ENCODE measurements at regions not wholly inside any gene's neighbourhood (a gene's known extent, or its start where the extent isn't known, plus 50 kb on each side); places are given as distances from the start of the nearest gene placed in this dataset.

DNA sequence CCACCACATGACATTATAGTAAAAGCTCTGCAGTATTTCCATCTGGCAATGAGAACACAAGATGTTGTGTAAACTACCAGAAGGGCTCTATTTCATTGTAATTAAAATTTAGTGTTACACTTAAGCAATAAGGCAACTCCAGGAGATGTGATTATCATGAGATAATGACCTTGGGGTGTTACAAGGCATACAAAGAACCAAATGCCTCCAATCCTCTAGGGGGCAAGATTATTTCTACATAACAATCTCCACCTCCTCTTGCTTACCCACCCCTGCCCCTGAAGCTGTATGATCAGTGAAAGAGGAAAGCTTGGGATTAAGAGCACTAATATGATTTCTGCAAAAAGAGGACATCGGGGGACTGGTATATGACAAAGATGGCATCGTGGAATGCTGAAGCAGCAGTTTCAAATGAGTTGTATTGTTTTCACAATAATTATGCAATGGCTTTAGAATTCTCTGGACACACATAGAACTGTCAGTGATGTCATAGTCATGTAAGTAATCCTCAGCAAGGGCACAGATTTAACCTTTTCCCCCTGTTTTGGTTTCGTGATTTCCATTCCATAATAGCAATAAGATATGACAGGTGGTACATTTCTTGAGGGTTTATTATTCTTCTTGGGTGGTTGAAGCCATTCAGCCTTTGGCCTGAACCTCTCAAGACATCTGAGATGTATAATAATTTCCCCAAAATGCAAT is 295.3 kb downstream of the MZT1 start:
- Histone ChIP-seq H3K79me2 (ENCODE audit: low read depth) (no peaks in the 10 kb centered on the region), H3K4me1 (no peaks in the 10 kb centered on the region), H3K36me3 (no peaks in the 10 kb centered on the region), H3K27me3 (no peaks in the 10 kb centered on the region), H3K9me3 (ENCODE audit: low read depth) (no peaks in the 10 kb centered on the region), H3F3A (ENCODE audit: low read depth) (no peaks in the 10 kb centered on the region), H3K27ac (no peak overlapping the region), H2AFZ (replicated peaks) (no peak overlapping the region), H3K9ac (no peak overlapping the region), H4K20me1 (ENCODE audit: low read depth) (no peaks in the 10 kb centered on the region), H3K4me2 (no peak overlapping the region), H3K4me3 (no peak overlapping the region)
- Mint-ChIP-seq H3K27me3 (ENCODE audit: insufficient read depth, low read depth) (no peaks in the 10 kb centered on the region), H3K4me1 (no peaks in the 10 kb centered on the region), H3K9me3 (no peaks in the 10 kb centered on the region), H3K27ac (no peak overlapping the region), H3K4me3 (no peak overlapping the region), H3K36me3 (no peaks in the 10 kb centered on the region)
- no peak for DNase-seq (ENCODE audit: low spot score)
- TF ChIP-seq EZH2phosphoT487 (IDR thresholded peaks at IDR 0.05) (no peak), EZH2 (IDR thresholded peaks at IDR 0.05) (no peak)
- TF ChIP-seq, protein P1, sequence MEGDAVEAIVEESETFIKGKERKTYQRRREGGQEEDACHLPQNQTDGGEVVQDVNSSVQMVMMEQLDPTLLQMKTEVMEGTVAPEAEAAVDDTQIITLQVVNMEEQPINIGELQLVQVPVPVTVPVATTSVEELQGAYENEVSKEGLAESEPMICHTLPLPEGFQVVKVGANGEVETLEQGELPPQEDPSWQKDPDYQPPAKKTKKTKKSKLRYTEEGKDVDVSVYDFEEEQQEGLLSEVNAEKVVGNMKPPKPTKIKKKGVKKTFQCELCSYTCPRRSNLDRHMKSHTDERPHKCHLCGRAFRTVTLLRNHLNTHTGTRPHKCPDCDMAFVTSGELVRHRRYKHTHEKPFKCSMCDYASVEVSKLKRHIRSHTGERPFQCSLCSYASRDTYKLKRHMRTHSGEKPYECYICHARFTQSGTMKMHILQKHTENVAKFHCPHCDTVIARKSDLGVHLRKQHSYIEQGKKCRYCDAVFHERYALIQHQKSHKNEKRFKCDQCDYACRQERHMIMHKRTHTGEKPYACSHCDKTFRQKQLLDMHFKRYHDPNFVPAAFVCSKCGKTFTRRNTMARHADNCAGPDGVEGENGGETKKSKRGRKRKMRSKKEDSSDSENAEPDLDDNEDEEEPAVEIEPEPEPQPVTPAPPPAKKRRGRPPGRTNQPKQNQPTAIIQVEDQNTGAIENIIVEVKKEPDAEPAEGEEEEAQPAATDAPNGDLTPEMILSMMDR (IDR thresholded peaks at IDR 0.05), result no peak

DNA sequence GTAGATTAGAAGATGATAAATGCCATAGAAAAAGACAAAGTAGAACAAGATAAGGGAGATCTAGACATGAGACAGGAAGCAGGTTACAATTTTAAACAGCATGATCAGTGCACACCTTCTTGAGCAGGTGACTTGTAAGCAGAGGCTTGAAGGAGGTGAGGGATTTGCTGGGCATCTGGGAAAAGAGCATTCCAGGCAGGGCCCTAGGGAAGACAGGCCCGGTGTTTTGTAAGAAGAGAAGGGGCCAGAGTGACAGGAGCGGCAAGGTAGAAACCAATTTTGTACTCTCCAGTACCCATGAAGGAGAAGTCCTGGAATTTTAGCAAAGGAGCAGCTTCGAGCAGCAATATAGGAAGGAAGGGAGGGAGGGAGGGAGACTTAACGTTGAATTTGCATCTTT is 296.5 kb downstream of the MZT1 start:
- H3K9me3 Mint-ChIP-seq, result no peaks in the 10 kb centered on the region

DNA sequence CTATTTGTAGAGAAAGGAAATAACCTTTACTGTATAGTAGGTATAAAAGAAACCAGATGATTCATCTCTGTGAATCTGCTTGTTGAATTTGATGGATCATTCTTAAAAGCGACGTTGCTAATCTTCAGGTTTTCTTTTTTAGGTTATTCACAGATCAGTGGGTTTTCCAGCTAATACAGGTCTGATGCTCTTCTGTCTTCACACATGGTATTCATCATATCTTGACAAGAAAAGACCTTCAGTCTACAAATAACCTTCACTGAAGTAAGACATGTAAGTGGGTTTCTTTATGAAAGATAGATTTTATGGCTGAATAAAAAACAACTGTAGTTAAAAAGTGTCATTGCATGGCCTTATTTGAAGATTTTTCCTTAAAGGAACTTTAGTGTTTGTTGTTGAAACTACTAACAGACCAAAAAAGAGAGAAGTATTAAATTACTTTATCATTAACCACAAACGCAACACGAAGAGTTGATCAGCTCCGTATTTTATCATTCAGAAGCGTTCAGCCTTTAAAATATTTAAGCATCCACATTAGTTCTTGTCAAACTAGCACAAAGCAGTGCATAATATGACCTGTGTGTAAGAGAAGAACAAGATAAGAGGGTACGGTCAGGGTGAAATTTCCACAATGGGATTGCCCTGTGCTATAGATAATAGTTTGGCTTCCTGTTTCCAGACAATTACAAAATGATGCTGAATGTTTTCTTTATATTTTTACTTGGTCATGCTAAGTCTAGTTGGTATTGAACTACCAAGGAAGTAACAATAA is 299.5 kb downstream of the MZT1 start:
- no peak for TF ChIP-seq EZH2phosphoT487 (IDR thresholded peaks at IDR 0.05)
- Mint-ChIP-seq H3K27me3 (ENCODE audit: insufficient read depth, low read depth) (no peaks in the 10 kb centered on the region), H3K9me3 (no peaks in the 10 kb centered on the region), H3K4me3 (no peak overlapping the region), H3K4me1 (no peaks in the 10 kb centered on the region), H3K27ac (no peak overlapping the region), H3K36me3 (no peaks in the 10 kb centered on the region)
- H3K9me3 ChIP-seq (ENCODE audit: low read depth), result no peaks in the 10 kb centered on the region
- no peaks in the 10 kb centered on the region for H4K20me1 ChIP-seq (ENCODE audit: low read depth)
- H3K4me2 ChIP-seq, result no peak overlapping the region
- H3K27me3 ChIP-seq, result no peaks in the 10 kb centered on the region
- H3K9ac ChIP-seq, result no peak overlapping the region
- no peak overlapping the region for H3K27ac ChIP-seq
- H2AFZ ChIP-seq (replicated peaks), result no peak overlapping the region
- DNase-seq (ENCODE audit: low spot score), result no peak
- H3F3A ChIP-seq (ENCODE audit: low read depth), result no peaks in the 10 kb centered on the region
- no peaks in the 10 kb centered on the region for H3K4me1 ChIP-seq
- H3K4me3 ChIP-seq, result no peak overlapping the region
- no peaks in the 10 kb centered on the region for H3K36me3 ChIP-seq
- no peaks in the 10 kb centered on the region for H3K79me2 ChIP-seq (ENCODE audit: low read depth)

More for the DNA sequence above, 296.5 kb downstream of the MZT1 start:
- no peaks in the 10 kb centered on the region for H4K20me1 ChIP-seq (ENCODE audit: low read depth)
- H3K79me2 ChIP-seq (ENCODE audit: low read depth), result no peaks in the 10 kb centered on the region
- no peak overlapping the region for H3K4me3 ChIP-seq
- H2AFZ ChIP-seq (replicated peaks), result no peak overlapping the region
- no peak overlapping the region for H3K9ac ChIP-seq
- TF ChIP-seq, protein P1 (IDR thresholded peaks at IDR 0.05), result no peak
- TF ChIP-seq EZH2 (IDR thresholded peaks at IDR 0.05) (no peak), EZH2phosphoT487 (IDR thresholded peaks at IDR 0.05) (no peak)
- H3K27me3 ChIP-seq, result no peaks in the 10 kb centered on the region
- H3K36me3 ChIP-seq, result no peaks in the 10 kb centered on the region
- no peak overlapping the region for H3K4me3 Mint-ChIP-seq
- DNase-seq (ENCODE audit: low spot score), result peak; percentile 19
- H3K27ac Mint-ChIP-seq, result no peak overlapping the region
- H3K4me1 Mint-ChIP-seq, result no peaks in the 10 kb centered on the region
- no peaks in the 10 kb centered on the region for H3K4me1 ChIP-seq
- no peaks in the 10 kb centered on the region for H3F3A ChIP-seq (ENCODE audit: low read depth)
- no peaks in the 10 kb centered on the region for H3K27me3 Mint-ChIP-seq (ENCODE audit: insufficient read depth, low read depth)
- no peaks in the 10 kb centered on the region for H3K9me3 ChIP-seq (ENCODE audit: low read depth)
- no peaks in the 10 kb centered on the region for H3K36me3 Mint-ChIP-seq
- no peak overlapping the region for H3K4me2 ChIP-seq
- no peak overlapping the region for H3K27ac ChIP-seq

DNA sequence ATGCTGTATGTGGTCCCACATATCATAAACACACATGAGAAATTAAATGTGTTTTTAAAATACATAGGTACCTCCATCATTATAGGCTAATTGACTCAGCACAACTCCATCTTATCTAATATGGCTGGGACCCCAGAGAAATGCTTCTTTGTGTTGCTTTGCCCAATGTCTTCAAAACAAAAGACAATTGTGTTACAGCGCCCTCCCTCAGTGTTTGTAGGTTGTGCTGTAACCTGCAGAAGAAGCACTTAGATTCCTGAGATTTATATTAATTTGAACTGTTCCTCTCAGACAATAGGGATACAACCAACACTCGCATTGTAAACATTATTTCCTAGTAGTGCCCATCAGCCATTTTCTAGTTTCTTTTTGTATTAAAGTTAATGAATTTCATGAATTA is 303.4 kb downstream of the MZT1 start:
- no peaks in the 10 kb centered on the region for H3K9me3 Mint-ChIP-seq
- peak; percentile 7 for DNase-seq (ENCODE audit: low spot score)

More for the DNA sequence above, 303.4 kb downstream of the MZT1 start:
- no peaks in the 10 kb centered on the region for H3K27me3 ChIP-seq
- Mint-ChIP-seq H3K27ac (no peak overlapping the region), H3K4me3 (no peak overlapping the region), H3K36me3 (no peaks in the 10 kb centered on the region), H3K4me1 (no peaks in the 10 kb centered on the region), H3K27me3 (ENCODE audit: insufficient read depth, low read depth) (no peaks in the 10 kb centered on the region)
- no peak overlapping the region for H3K27ac ChIP-seq
- no peaks in the 10 kb centered on the region for H3K4me1 ChIP-seq
- H3F3A ChIP-seq (ENCODE audit: low read depth), result no peaks in the 10 kb centered on the region
- H2AFZ ChIP-seq (replicated peaks), result peak overlapping the region; percentile 19
- no peak overlapping the region for H3K4me2 ChIP-seq
- no peaks in the 10 kb centered on the region for H3K9me3 ChIP-seq (ENCODE audit: low read depth)
- TF ChIP-seq, protein P1 (IDR thresholded peaks at IDR 0.05), result peak; percentile 36
- TF ChIP-seq EZH2phosphoT487 (IDR thresholded peaks at IDR 0.05), result no peak
- no peaks in the 10 kb centered on the region for H3K79me2 ChIP-seq (ENCODE audit: low read depth)
- H4K20me1 ChIP-seq (ENCODE audit: low read depth), result no peaks in the 10 kb centered on the region
- H3K36me3 ChIP-seq, result no peaks in the 10 kb centered on the region
- H3K9ac ChIP-seq, result no peak overlapping the region
- H3K4me3 ChIP-seq, result no peak overlapping the region
